GM23338 (cell line): ENCODE measurements at regions not wholly inside any gene's neighbourhood (a gene's known extent, or its start where the extent isn't known, plus 50 kb on each side); places are given as distances from the start of the nearest gene placed in this dataset.

Source experiments
- ATAC-seq: fragments of 200-7000 bp; cut with Tn5 transposase; 3 replicates; pipeline ENCODE4 v1.9.1; 2020
- DNase-seq: peaks from one replicate; pipeline ENCODE4 v3.0.0-alpha.2; 2015; ENCODE audit warnings: low spot score
- H2AFZ ChIP-seq: fragments of 200-600 bp; sonication (generic); 2 replicates; pipeline ENCODE4 v1.8.0; 2016; ENCODE audit warnings: antibody characterized with exemption, mild to moderate bottlenecking, moderate library complexity
- H3F3A ChIP-seq: fragments of 200-600 bp; sonication (generic); replicated peaks from 2 replicates; pipeline ENCODE4 v1.8.0; 2017; ENCODE audit warnings: antibody characterized with exemption, mixed run types, low read depth
- H3K27ac ChIP-seq: fragments of 200-600 bp; sonication (generic); 2 replicates; pipeline ENCODE4 v1.6.1; 2016; ENCODE audit warnings: low read depth
- H3K27me3 ChIP-seq: fragments of 200-600 bp; sonication (generic); 2 replicates; pipeline ENCODE4 v1.8.0; 2016; ENCODE audit warnings: mild to moderate bottlenecking, mixed run types, moderate library complexity; ENCODE audit not compliant: insufficient read depth
- H3K36me3 ChIP-seq: fragments of 200-600 bp; sonication (generic); 2 replicates; pipeline ENCODE4 v1.8.0; 2016; ENCODE audit warnings: mild to moderate bottlenecking; ENCODE audit not compliant: insufficient read depth
- H3K4me1 ChIP-seq: fragments of 200-600 bp; sonication (generic); 2 replicates; pipeline ENCODE4 v1.8.0; 2016; ENCODE audit warnings: mild to moderate bottlenecking, moderate library complexity; ENCODE audit not compliant: insufficient read depth
- H3K4me2 ChIP-seq: fragments of 200-600 bp; sonication (generic); 2 replicates; pipeline ENCODE4 v1.7.1; 2017; ENCODE audit warnings: mixed run types
- H3K4me3 ChIP-seq: fragments of 200-600 bp; sonication (generic); 2 replicates; pipeline ENCODE4 v1.6.1; 2016; ENCODE audit warnings: mixed run types
- H3K79me2 ChIP-seq: fragments of 200-600 bp; sonication (generic); replicated peaks from 2 replicates; pipeline ENCODE4 v1.8.0; 2017; ENCODE audit warnings: mild to moderate bottlenecking; ENCODE audit not compliant: insufficient read depth
- H3K9me2 ChIP-seq: fragments of 200-600 bp; sonication (generic); 2 replicates; pipeline ENCODE4 v1.8.0; 2017; ENCODE audit not compliant: insufficient read depth
- H4K20me1 ChIP-seq: fragments of 200-600 bp; sonication (generic); replicated peaks from 2 replicates; pipeline ENCODE4 v1.8.0; 2017; ENCODE audit warnings: mild to moderate bottlenecking; ENCODE audit not compliant: insufficient read depth
- H3K27ac Mint-ChIP-seq: 2 replicates; pipeline ENCODE4 v1.8.0; 2020; ENCODE audit warnings: inconsistent platforms, mild to moderate bottlenecking, moderate library complexity, mixed read lengths
- H3K27me3 Mint-ChIP-seq: 3 replicates; pipeline ENCODE4 v1.8.0; 2022; ENCODE audit warnings: low read depth, mild to moderate bottlenecking, moderate library complexity, mixed read lengths, inconsistent platforms; ENCODE audit not compliant: insufficient read depth, poor library complexity
- H3K36me3 Mint-ChIP-seq: 3 replicates; pipeline ENCODE4 v1.8.0; 2021; ENCODE audit warnings: low read depth, mild to moderate bottlenecking, inconsistent platforms, moderate library complexity, mixed read lengths
- H3K4me1 Mint-ChIP-seq: 3 replicates; pipeline ENCODE4 v1.8.0; 2020; ENCODE audit warnings: mild to moderate bottlenecking, inconsistent platforms, mixed read lengths
- H3K4me3 Mint-ChIP-seq: 3 replicates; pipeline ENCODE4 v1.8.0; 2021; ENCODE audit warnings: moderate library complexity, mild to moderate bottlenecking, inconsistent platforms, mixed read lengths
- H3K9me3 Mint-ChIP-seq: 3 replicates; pipeline ENCODE4 v1.8.0; 2020; ENCODE audit warnings: moderate library complexity, mild to moderate bottlenecking, inconsistent platforms, mixed read lengths
- CREB1 ChIP-seq: fragments of 250-450 bp; sonication (Bioruptor Pico); IDR thresholded peaks from 2 replicates; pipeline ENCODE4 v1.5.0; 2020; ENCODE audit warnings: low read depth, mild to moderate bottlenecking, moderate library complexity
- CTCF ChIP-seq, 2 experiments: fragments of 200-600 bp in 1 of 2; sonication (generic) in 1 of 2; conservative IDR thresholded peaks; 2 replicates each; pipeline versions ENCODE4 v1.5.1 to v1.6.1; 2016 to 2017; ENCODE audit warnings: antibody characterized with exemption in 2 of 2, low read depth in 2 of 2, mild to moderate bottlenecking in 2 of 2, moderate library complexity in 1 of 2
- ETS1 ChIP-seq: IDR thresholded peaks from 2 replicates; pipeline ENCODE4 v1.6.1; 2016; ENCODE audit warnings: antibody characterized with exemption
- EZH2 ChIP-seq: fragments of 200-600 bp; sonication (generic); IDR thresholded peaks from one replicate; pipeline ENCODE4 v1.8.0; 2017; ENCODE audit warnings: antibody characterized with exemption, mild to moderate bottlenecking, low read depth; ENCODE audit not compliant: unreplicated experiment
- EZH2phosphoT487 ChIP-seq: fragments of 200-600 bp; sonication (generic); IDR thresholded peaks from one replicate; pipeline ENCODE4 v1.8.1; 2018; ENCODE audit warnings: antibody characterized with exemption; ENCODE audit not compliant: unreplicated experiment
- JUNB ChIP-seq: IDR thresholded peaks from one replicate; pipeline ENCODE4 v1.6.1; 2016; ENCODE audit warnings: antibody characterized with exemption; ENCODE audit not compliant: unreplicated experiment
- NANOG ChIP-seq: IDR thresholded peaks from 2 replicates; pipeline ENCODE4 v1.6.1; 2016; ENCODE audit warnings: antibody characterized with exemption, borderline replicate concordance
- POLR2AphosphoS5 ChIP-seq: IDR thresholded peaks from 2 replicates; pipeline ENCODE4 v1.6.1; 2016; ENCODE audit warnings: antibody characterized with exemption, low read depth
- REST ChIP-seq: IDR thresholded peaks from one replicate; pipeline ENCODE4 v1.6.1; 2018; ENCODE audit warnings: antibody characterized with exemption; ENCODE audit not compliant: unreplicated experiment
- STAT1 ChIP-seq: IDR thresholded peaks from one replicate; pipeline ENCODE4 v1.6.1; 2016; ENCODE audit warnings: antibody characterized with exemption; ENCODE audit not compliant: unreplicated experiment
- ZNF114 ChIP-seq: fragments of 250-450 bp; sonication (Bioruptor Pico); IDR thresholded peaks from 2 replicates; pipeline ENCODE4 v1.5.0; 2020; ENCODE audit warnings: mild to moderate bottlenecking, moderate library complexity
- ZNF331 ChIP-seq: fragments of 250-450 bp; sonication (Bioruptor Pico); IDR thresholded peaks from 2 replicates; pipeline ENCODE4 v1.5.0; 2020; ENCODE audit warnings: low read depth, mild to moderate bottlenecking, moderate library complexity
- ZNF462 ChIP-seq: fragments of 250-450 bp; sonication (Bioruptor Pico); IDR thresholded peaks from 2 replicates; pipeline ENCODE4 v1.5.0; 2020; ENCODE audit warnings: mild to moderate bottlenecking, moderate library complexity

- H3K4me3 Mint-ChIP-seq = no peak overlapping the region
- H3K36me3 Mint-ChIP-seq = no peaks in the 10 kb centered on the region
- Histone ChIP-seq H3K36me3 (no peaks in the 10 kb centered on the region), H3K4me1 (no peaks in the 10 kb centered on the region), H3K9me2 (no peaks in the 10 kb centered on the region), H3K4me3 (no peak overlapping the region), H4K20me1 (no peaks in the 10 kb centered on the region), H3K27ac (no peak overlapping the region), H3K4me2 (no peak overlapping the region), H3K27me3 (no peaks in the 10 kb centered on the region), H3K79me2 (no peaks in the 10 kb centered on the region), H3F3A (no peaks in the 10 kb centered on the region), H2AFZ (no peak overlapping the region)
- TF ChIP-seq POLR2AphosphoS5 = no peak
- no peak for TF ChIP-seq CREB1 (CRISPR knock-in tag)
- no peak for TF ChIP-seq NANOG
- no peak for TF ChIP-seq JUNB
- TF ChIP-seq EZH2phosphoT487 = no peak
- no peak for TF ChIP-seq EZH2
- no peak for TF ChIP-seq ZNF331 (CRISPR knock-in tag)
- TF ChIP-seq CTCF (conservative IDR thresholded peaks at IDR 0.05; ENCODE audit: low read depth in 2 of 2) = no peak
- TF ChIP-seq ZNF114 (CRISPR knock-in tag) = no peak
- no peak for TF ChIP-seq ETS1
- no peak for TF ChIP-seq STAT1
- TF ChIP-seq REST = no peak
- TF ChIP-seq ZNF462 (CRISPR knock-in tag) = no peak
- no peaks in the 10 kb centered on the region for H3K4me1 Mint-ChIP-seq
- no peak for DNase-seq
- no peak overlapping the region for H3K27ac Mint-ChIP-seq
- peaks cover 2% of the 10 kb centered on the region for H3K27me3 Mint-ChIP-seq
- no peak for ATAC-seq
- no peaks in the 10 kb centered on the region for H3K9me3 Mint-ChIP-seq
Measured at GRCh38 chr4:188552741-188553275, 413.6 kb downstream of the TRIML1 start.
